ENCODE measurements at regions not wholly inside any gene's neighbourhood (a gene's known extent, or its start where the extent isn't known, plus 50 kb on each side); places are given as distances from the start of the nearest gene placed in this dataset.
"Not testable (repeated sequence)": the region's sequence is repeated elsewhere in the genome, so short reads cannot be mapped to it uniquely, and the experiment has no call there.

GRCh38 chr10:120205368-120206018, 251.5 kb upstream of the PLPP4 start:
- H3K4me1 ChIP-seq (ENCODE audit: low read depth, poor library complexity, severe bottlenecking) = no peaks in the 10 kb centered on the region
- no peak overlapping the region for H3K4me3 ChIP-seq (IDR thresholded peaks at IDR 0.05; ENCODE audit: insufficient read depth, low read depth, low read length)
- H3K9ac ChIP-seq = no peak overlapping the region
- no peaks in the 10 kb centered on the region for H3K36me3 ChIP-seq (ENCODE audit: insufficient read depth)
- no peaks in the 10 kb centered on the region for H4K20me1 ChIP-seq (ENCODE audit: insufficient read depth)
- H3K27ac ChIP-seq = no peak overlapping the region
- no peak overlapping the region for H2AFZ ChIP-seq (ENCODE audit: low read depth)
- no peak for TF ChIP-seq CTCF (conservative IDR thresholded peaks at IDR 0.05; ENCODE audit: low read depth, low read length)
- H3K4me2 ChIP-seq = no peak overlapping the region
- no peaks in the 10 kb centered on the region for H3K27me3 ChIP-seq (ENCODE audit: insufficient read depth, low read depth)
- H3K79me2 ChIP-seq (ENCODE audit: insufficient read depth, low read depth) = no peaks in the 10 kb centered on the region

GRCh38 chr10:120208488-120208887, 248.5 kb upstream of the PLPP4 start:
- Histone ChIP-seq H3K4me3 (IDR thresholded peaks at IDR 0.05; ENCODE audit: insufficient read depth, low read depth, low read length) (no peak overlapping the region), H4K20me1 (ENCODE audit: insufficient read depth) (no peaks in the 10 kb centered on the region), H3K27ac (no peak overlapping the region), H2AFZ (ENCODE audit: low read depth) (no peak overlapping the region), H3K9ac (no peak overlapping the region), H3K4me1 (ENCODE audit: low read depth, poor library complexity, severe bottlenecking) (no peaks in the 10 kb centered on the region), H3K4me2 (no peak overlapping the region), H3K27me3 (ENCODE audit: insufficient read depth, low read depth) (no peaks in the 10 kb centered on the region), H3K79me2 (ENCODE audit: insufficient read depth, low read depth) (no peaks in the 10 kb centered on the region), H3K36me3 (ENCODE audit: insufficient read depth) (no peaks in the 10 kb centered on the region)
- TF ChIP-seq CTCF (conservative IDR thresholded peaks at IDR 0.05; ENCODE audit: low read depth, low read length) = no peak

- H3K4me1 ChIP-seq (ENCODE audit: low read depth, poor library complexity, severe bottlenecking) = no peaks in the 10 kb centered on the region
- H3K79me2 ChIP-seq (ENCODE audit: insufficient read depth, low read depth) = no peaks in the 10 kb centered on the region
- no peak overlapping the region for H3K4me2 ChIP-seq
- no peaks in the 10 kb centered on the region for H3K36me3 ChIP-seq (ENCODE audit: insufficient read depth)
- no peak overlapping the region for H2AFZ ChIP-seq (ENCODE audit: low read depth)
- TF ChIP-seq CTCF (conservative IDR thresholded peaks at IDR 0.05; ENCODE audit: low read depth, low read length) = no peak
- no peak overlapping the region for H3K9ac ChIP-seq
- H3K27ac ChIP-seq = no peak overlapping the region
- H3K4me3 ChIP-seq (IDR thresholded peaks at IDR 0.05; ENCODE audit: insufficient read depth, low read depth, low read length) = no peak overlapping the region
- H4K20me1 ChIP-seq (ENCODE audit: insufficient read depth) = no peaks in the 10 kb centered on the region
- H3K27me3 ChIP-seq (ENCODE audit: insufficient read depth, low read depth) = no peaks in the 10 kb centered on the region
Observed at GRCh38 chr10:120209124-120209762, 247.8 kb upstream of the PLPP4 start.

GRCh38 chr10:120212275-120212674, 244.8 kb upstream of the PLPP4 start:
- no peak overlapping the region for H3K4me2 ChIP-seq

DNA sequence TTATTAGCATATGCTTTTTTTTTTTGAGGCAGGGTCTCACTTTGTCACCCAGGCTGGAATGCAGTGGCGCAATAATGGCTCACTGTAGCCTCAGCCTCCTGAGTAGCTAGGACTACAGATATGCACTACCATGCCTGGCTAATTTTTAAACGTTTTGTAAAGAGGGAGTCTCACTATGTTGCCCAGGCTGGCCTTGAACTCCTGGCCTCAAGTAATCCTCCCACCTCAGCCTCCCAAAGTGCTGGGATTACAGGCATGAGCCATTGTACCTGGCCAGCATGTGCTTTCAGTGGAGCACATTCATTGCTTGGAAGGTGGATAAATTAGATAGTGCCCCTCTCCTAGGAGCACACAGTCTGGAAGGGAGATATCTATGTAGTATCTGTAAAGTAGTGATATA, 243.7 kb upstream of the PLPP4 start:
- H3K27me3 ChIP-seq (ENCODE audit: insufficient read depth, low read depth); H3K4me1 ChIP-seq (ENCODE audit: low read depth, poor library complexity, severe bottlenecking); H3K4me3 ChIP-seq (IDR thresholded peaks at IDR 0.05; ENCODE audit: insufficient read depth, low read depth, low read length); H3K9ac ChIP-seq; H4K20me1 ChIP-seq (ENCODE audit: insufficient read depth); H3K27ac ChIP-seq; H3K36me3 ChIP-seq (ENCODE audit: insufficient read depth); H3K4me2 ChIP-seq; H2AFZ ChIP-seq (ENCODE audit: low read depth); H3K79me2 ChIP-seq (ENCODE audit: insufficient read depth, low read depth): not testable (repeated sequence)

More at GRCh38 chr10:120212275-120212674, 244.8 kb upstream of the PLPP4 start:
- H3K4me3 ChIP-seq (IDR thresholded peaks at IDR 0.05; ENCODE audit: insufficient read depth, low read depth, low read length) = no peak overlapping the region
- H4K20me1 ChIP-seq (ENCODE audit: insufficient read depth) = no peaks in the 10 kb centered on the region
- no peaks in the 10 kb centered on the region for H3K36me3 ChIP-seq (ENCODE audit: insufficient read depth)
- no peak overlapping the region for H3K9ac ChIP-seq
- H3K27me3 ChIP-seq (ENCODE audit: insufficient read depth, low read depth) = no peaks in the 10 kb centered on the region
- no peaks in the 10 kb centered on the region for H3K79me2 ChIP-seq (ENCODE audit: insufficient read depth, low read depth)
- H2AFZ ChIP-seq (ENCODE audit: low read depth) = no peak overlapping the region
- no peaks in the 10 kb centered on the region for H3K4me1 ChIP-seq (ENCODE audit: low read depth, poor library complexity, severe bottlenecking)
- no peak for TF ChIP-seq CTCF (conservative IDR thresholded peaks at IDR 0.05; ENCODE audit: low read depth, low read length)
- no peak overlapping the region for H3K27ac ChIP-seq
